HS-5 (cell line): ENCODE measurements at regions not wholly inside any gene's neighbourhood (a gene's known extent, or its start where the extent isn't known, plus 50 kb on each side); places are given as distances from the start of the nearest gene placed in this dataset.
A peak's percentile ranks its signal among the peaks of the same experiment; 100 is the strongest.
"Not testable (repeated sequence)": the region's sequence is repeated elsewhere in the genome, so short reads cannot be mapped to it uniquely, and the experiment has no call there.

Experiments used
- DNase-seq: peaks from one replicate; pipeline ENCODE4 v3.0.0-alpha.2; 2012; ENCODE audit warnings: low read depth

DNA sequence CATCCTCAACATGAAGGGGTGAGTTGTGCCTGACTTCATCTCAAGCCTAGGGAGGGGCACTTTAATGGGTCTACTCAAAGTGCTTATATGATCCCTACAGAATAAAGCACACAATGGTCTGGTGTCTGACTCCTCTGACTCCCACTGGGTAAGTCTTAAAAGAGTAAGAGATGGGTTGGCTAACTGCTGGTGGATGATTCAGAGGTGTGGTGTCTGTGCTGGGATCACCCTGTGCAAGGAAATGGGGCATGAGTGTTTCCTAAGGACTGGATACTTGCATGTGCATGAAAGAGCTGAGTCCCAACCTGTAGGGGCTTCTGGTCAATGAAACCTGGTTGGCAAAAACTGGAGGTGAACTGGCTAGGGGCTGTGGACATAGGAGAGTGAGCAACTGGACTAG is 158.8 kb downstream of the IL20RB start:
- no peak for DNase-seq

- no peak for DNase-seq
Observed at GRCh38 chr3:137121704-137122314, 164.0 kb downstream of the IL20RB start.

GRCh38 chr3:137131081-137131480 is 173.3 kb downstream of the IL20RB start:
- DNase-seq = no peak

GRCh38 chr3:137134431-137134830 is 176.6 kb downstream of the IL20RB start:
- no peak for DNase-seq

DNA sequence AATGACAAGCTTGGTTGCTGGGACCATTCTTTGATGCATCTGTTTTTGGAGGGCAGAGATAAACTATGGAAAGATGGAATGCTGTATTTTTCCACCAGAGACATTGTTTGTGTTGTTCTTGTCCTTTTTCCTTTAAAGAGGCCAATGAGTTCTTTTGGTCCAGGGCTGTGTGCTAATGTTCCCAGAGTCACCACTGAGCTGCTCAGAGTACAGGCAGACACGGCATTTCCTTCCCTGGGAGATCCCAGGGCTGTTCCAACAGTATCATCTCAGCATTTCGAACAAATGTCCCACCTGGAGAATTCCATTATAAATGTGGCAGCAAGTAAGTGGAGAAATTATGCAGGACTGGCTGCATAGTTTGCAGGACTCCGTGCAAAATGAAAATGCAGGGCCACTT is 190.6 kb downstream of the IL20RB start:
- no peak for DNase-seq

DNA sequence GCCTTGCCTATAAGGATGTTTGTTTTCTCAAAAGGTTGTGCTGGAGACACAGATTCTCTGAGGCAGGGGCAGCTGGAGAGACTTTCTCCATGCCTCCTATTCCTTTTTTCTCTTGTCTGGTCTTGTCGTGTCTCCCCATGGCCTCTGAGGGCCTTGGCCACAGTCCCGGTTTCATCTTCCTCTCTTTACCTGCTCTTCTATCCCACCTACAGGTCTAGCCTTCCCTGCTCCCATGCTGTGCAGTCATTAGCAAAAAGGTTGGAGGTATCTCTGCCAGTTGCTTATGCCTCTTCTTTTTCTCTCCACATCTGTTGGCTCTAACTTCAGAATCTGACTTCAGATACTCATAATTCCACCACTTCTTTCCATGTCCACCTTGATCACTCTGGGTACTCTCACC is 191.1 kb downstream of the IL20RB start:
- no peak for DNase-seq

DNA sequence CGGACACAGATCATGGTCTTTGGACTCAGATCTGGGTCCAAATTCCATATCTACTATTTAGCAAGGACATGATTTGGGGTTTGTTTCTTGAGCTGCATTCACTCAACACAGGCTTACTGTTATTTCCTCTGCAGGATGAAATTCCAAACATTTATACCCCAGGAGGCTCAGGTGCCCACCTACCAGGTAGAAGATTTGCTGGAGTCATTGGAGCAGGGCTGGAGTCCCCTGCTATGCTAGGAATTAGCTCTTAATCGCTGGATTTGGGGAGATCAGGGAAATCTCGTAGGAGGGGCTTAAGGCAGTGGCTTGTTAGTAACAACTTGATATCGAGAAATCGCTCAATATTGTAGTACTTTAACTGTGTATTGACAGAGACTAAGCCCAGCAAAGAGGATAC is 193.0 kb downstream of the IL20RB start:
- DNase-seq = no peak

GRCh38 chr3:137153046-137153445 is 195.3 kb downstream of the IL20RB start:
- not testable (repeated sequence) for DNase-seq

GRCh38 chr3:137163241-137163871 is 205.6 kb downstream of the IL20RB start:
- no peak for DNase-seq

DNA sequence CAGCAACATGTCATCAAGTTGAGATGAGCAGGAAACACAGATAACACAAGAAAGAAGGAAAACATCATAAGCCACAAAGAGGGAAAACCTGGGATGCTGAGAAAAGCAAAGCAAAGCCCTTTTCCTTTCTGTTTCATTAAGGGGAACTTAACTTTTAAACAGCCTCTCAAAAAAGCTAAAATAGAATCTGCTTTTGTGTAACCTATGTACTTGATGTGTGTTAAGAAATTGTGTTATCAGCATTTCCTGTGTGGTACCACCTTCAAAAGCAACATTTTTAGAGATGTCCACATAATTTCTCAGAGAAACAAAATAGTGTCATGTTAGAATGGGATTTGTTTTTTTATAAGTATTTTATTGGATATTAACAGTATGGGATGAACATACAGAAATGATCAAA is 206.2 kb downstream of the IL20RB start:
- no peak for DNase-seq

DNA sequence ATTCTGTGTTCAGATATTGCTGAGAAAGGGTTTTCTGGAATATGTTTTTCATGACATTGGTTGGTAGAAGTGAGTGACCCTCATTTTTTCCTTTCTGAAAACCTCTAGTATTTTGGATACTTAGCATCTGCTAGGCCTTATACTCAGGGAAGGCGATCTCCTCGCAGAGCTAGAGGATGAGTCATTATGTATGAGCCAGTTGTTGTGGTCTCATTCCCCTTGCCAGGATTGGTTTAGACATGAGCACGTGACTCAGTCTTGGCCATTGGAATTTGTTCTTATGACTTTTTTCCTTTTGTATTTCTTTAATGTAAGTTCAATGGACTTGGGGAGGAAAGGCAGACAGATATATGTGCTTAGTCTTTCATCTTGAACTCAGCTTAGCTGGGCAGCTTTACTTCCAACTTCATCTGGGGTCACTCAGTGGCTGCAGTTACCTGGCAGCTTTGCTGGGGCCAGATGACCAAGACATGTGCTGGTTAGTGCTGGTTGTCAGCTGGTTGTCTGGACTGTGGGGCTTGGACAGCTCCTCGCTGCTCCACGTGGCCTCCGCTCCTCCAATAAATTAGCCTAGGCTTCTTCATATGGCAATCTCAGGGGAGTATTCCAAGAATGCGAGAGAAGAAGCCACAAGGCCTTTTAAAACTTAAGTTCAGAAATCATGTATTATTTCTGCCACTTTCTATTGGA is 207.5 kb downstream of the IL20RB start:
- peak; percentile 20 for DNase-seq

GRCh38 chr3:137171834-137172603 is 214.2 kb downstream of the IL20RB start:
- no peak for DNase-seq

GRCh38 chr3:137172728-137173127 is 214.9 kb downstream of the IL20RB start:
- DNase-seq = no peak

DNA sequence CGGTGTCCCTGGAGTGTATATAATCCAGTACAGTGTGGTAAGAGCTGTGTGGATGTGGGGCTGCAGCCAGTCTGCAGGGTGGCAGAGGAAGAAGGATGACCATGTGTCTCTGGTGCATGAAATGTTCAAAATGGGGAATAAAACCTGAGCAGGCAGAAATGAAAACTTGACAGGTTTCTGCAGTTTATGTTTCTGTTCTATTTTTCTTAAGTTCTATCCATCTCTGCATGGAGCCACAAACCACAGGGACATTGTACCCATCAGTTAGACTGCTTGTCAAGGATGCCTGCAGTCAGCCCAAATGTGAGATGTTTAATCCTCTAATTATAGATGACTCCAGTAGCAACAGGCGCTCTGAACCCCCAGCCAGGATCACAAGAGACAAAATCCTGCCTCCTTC is 216.7 kb downstream of the IL20RB start:
- DNase-seq = no peak

DNA sequence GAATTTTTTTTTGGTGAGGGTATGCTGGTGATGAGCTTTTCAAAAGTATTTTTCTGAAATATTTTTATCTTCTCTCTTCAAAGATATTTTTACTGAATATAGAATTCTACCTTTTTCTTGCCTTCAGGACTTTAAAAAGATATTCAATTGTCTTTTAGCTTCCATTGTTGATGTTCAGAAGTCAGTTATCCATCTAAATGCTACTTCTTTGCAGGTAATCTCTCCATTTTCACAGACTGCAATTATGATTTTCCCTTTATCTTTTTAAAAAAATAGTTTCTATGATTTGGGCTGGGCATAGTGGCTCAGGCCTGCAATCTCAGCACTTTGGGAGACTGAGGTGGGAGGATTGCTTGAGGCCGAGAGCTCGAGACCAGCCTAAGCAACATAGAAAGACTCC is 222.4 kb downstream of the IL20RB start:
- DNase-seq = no peak

DNA sequence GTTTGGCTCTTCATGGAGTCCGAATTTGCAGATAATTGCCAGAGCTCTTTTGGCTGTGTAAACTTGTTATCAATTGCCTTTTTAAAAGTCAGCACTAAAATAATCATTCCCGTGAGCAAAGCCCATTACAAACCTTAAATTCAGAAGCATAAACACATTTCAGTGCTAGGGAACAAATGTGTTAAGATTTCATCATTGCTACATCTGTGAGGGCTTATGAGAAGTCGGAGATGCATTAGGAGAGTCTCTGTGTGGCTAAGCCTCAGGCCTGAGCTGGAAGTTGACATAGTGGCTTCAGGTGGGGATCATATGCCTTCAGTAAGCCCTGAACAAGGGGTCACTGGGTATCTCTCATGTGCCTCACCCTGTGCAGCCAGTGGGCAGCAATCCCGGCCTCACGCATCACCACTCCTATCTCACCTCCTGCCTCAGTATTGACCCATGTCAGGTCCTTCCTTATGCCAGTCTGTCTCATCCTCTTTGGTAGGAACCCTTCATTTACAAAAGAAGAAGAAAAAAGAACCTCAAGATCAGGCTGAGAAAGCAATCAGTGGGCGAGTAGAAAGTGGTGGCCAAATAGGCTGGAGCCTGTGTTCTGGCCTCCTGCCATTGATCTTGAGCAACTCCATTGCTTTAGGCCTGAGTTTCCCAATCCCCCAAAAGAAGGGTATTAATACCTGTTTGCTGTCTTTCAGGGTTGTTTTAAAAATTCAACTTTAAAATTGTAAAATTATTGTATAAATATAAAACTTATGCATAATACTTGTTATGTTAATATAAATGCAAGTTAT is 233.5 kb downstream of the IL20RB start:
- no peak for DNase-seq

DNA sequence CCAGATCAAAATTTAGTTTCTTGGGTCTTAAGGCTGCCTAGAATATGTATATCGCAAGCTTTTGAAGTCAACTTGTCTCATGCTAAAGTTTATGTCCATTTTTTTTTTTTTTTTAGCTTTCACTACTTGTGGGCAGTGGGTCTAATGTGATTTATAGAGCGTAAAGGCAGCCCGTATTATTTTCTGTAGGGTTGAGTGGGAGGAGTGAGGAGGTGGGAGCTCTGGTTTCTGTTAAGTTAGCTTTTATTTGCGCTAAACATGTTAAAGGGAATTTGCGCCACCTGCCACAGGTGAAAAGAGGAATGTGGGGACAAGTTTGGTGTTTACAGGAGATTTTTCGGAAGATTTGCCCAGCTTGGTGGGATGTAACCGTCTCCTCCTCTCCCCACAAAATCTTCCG is 234.2 kb downstream of the IL20RB start:
- DNase-seq = no peak

DNA sequence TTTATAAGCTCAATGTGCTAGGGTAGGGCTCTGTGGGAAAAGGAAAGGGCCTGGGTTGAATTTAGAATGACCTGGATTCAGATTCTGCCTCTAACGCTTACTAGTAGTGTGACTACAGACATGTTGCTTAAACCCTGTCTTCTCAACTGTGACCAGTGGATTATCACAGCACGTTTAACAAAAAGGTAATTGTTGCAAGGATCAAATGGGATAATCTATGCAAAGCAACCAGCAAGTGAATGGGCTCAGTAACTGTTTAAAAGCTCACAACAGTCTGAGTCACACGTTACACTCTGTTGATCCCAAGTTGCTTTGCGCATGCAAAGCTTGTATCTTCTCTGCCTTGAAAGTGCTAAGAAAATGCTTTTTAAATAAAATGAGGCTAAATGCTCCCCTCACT is 236.5 kb downstream of the IL20RB start:
- no peak for DNase-seq

- DNase-seq = not testable (repeated sequence)
Observed at GRCh38 chr3:137198374-137198773, 240.6 kb downstream of the IL20RB start.

DNA sequence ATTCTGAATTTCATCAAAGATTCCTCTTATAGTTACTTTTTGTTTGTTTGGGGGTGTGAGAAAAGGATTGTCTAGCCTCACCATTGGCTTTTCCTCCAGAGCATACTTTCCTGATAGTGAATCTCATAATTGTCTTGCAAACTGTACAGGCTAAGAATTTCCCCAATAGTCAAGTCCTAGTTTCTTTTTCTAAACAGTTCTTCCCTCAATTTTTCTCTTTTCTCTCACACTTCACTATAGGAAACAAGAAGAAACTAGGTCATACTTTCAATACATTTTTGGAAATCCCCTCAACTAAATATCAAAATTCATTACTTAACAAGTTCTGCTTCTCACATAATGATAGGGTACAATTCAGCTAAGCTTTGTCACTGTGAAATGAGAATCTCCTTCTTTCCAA is 241.9 kb downstream of the IL20RB start:
- no peak for DNase-seq

DNA sequence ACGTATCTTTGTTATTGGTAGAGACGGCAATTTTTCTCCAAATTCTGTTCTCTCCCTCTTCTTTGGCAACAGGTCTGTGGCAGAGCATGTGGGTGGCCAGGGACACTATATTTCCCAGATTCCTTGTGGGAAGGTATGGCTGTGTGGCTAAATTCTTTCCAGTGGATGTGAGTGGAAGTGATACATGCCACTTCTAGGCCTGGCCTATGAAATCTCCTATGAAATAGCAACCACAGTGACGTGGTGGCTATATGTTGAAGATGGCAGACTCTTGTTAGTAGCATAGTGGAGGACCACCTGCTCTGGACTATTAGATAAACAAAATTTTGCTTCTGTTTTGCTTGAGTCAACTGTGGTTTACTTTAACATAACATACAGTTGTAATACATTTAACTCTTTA is 243.3 kb downstream of the IL20RB start:
- DNase-seq = no peak

DNA sequence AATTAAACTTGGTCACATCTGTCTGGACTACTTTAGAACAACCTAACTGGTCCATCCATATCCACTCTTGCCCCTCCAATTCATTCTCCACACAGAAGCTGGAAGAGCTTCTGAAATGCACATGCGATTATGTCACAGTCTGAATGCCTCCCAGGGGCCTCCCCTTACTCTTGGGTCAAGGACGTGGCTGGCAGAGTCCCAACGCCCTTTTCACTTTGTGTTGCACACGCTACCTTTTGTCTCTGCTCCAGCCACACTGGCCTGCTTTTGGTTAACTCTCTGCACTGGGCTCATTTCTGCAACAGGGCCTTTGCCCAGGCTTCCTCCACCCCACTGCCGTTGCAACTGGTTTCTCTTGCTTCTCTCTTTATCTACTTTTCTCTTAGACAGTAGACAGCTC is 245.2 kb downstream of the IL20RB start:
- no peak for DNase-seq
